ENCODE measurements at regions not wholly inside any gene's neighbourhood (a gene's known extent, or its start where the extent isn't known, plus 50 kb on each side); places are given as distances from the start of the nearest gene placed in this dataset.

GRCh38 chr1:240014051-240014450, 77.6 kb upstream of the FMN2 start:
- TF ChIP-seq CTCF (IDR thresholded peaks at IDR 0.05; ENCODE audit: low read depth, low read length, missing control alignments): no peak
- Histone ChIP-seq H3K4me3 (ENCODE audit: low read depth, low read length) (no peak overlapping the region), H3K36me3 (replicated peaks) (no peaks in the 10 kb centered on the region), H3K27ac (no peak overlapping the region), H3K27me3 (replicated peaks) (no peaks in the 10 kb centered on the region)
- DNase-seq: no peak
- in situ Hi-C loops (cut with HindIII; ENCODE audit: low pct_ligation_motif_present, low sequenced_read_pairs): no loop called here

GRCh38 chr1:240018617-240019016, 73.1 kb upstream of the FMN2 start:
- no peak for TF ChIP-seq CTCF (IDR thresholded peaks at IDR 0.05; ENCODE audit: low read depth, low read length, missing control alignments)
- no peak overlapping the region for H3K27ac ChIP-seq
- DNase-seq: no peak
- H3K36me3 ChIP-seq (replicated peaks): no peaks in the 10 kb centered on the region
- H3K4me3 ChIP-seq (ENCODE audit: low read depth, low read length): no peak overlapping the region
- H3K27me3 ChIP-seq (replicated peaks): no peaks in the 10 kb centered on the region
- in situ Hi-C loops (cut with HindIII; ENCODE audit: low pct_ligation_motif_present, low sequenced_read_pairs): no loop called here

- TF ChIP-seq CTCF (IDR thresholded peaks at IDR 0.05; ENCODE audit: low read depth, low read length, missing control alignments): no peak
- DNase-seq: no peak
- no peaks in the 10 kb centered on the region for H3K27me3 ChIP-seq (replicated peaks)
- no peak overlapping the region for H3K27ac ChIP-seq
- H3K4me3 ChIP-seq (ENCODE audit: low read depth, low read length): no peak overlapping the region
- H3K36me3 ChIP-seq (replicated peaks): no peaks in the 10 kb centered on the region
- in situ Hi-C loops (cut with HindIII; ENCODE audit: low pct_ligation_motif_present, low sequenced_read_pairs): no loop called here
Measured at GRCh38 chr1:240019524-240019923, 72.2 kb upstream of the FMN2 start.

GRCh38 chr1:240020871-240021270, 70.8 kb upstream of the FMN2 start:
- no peak overlapping the region for H3K4me3 ChIP-seq (ENCODE audit: low read depth, low read length)
- no peak overlapping the region for H3K27ac ChIP-seq
- H3K36me3 ChIP-seq (replicated peaks): no peaks in the 10 kb centered on the region
- no peak for DNase-seq
- H3K27me3 ChIP-seq (replicated peaks): no peaks in the 10 kb centered on the region
- no peak for TF ChIP-seq CTCF (IDR thresholded peaks at IDR 0.05; ENCODE audit: low read depth, low read length, missing control alignments)
- in situ Hi-C loops (cut with HindIII; ENCODE audit: low pct_ligation_motif_present, low sequenced_read_pairs): no loop called here

GRCh38 chr1:240021709-240022108, 70.0 kb upstream of the FMN2 start:
- Histone ChIP-seq H3K4me3 (ENCODE audit: low read depth, low read length) (no peak overlapping the region), H3K27me3 (replicated peaks) (no peaks in the 10 kb centered on the region), H3K27ac (no peak overlapping the region), H3K36me3 (replicated peaks) (no peaks in the 10 kb centered on the region)
- TF ChIP-seq CTCF (IDR thresholded peaks at IDR 0.05; ENCODE audit: low read depth, low read length, missing control alignments): no peak
- no peak for DNase-seq
- in situ Hi-C loops (cut with HindIII; ENCODE audit: low pct_ligation_motif_present, low sequenced_read_pairs): no loop called here

GRCh38 chr1:240027059-240027462, 64.6 kb upstream of the FMN2 start:
- DNase-seq: peak; percentile 53
- Histone ChIP-seq H3K36me3 (replicated peaks) (no peaks in the 10 kb centered on the region), H3K27ac (no peak overlapping the region), H3K27me3 (replicated peaks) (no peaks in the 10 kb centered on the region), H3K4me3 (ENCODE audit: low read depth, low read length) (no peak overlapping the region)
- in situ Hi-C loops (cut with HindIII; ENCODE audit: low pct_ligation_motif_present, low sequenced_read_pairs): no loop called here
- TF ChIP-seq CTCF (IDR thresholded peaks at IDR 0.05; ENCODE audit: low read depth, low read length, missing control alignments): peak; percentile 99
